NCI-H1436 treated with DMSO at 0.1 percent for 48 hours (cell line): ENCODE measurements at regions not wholly inside any gene's neighbourhood (a gene's known extent, or its start where the extent isn't known, plus 50 kb on each side); places are given as distances from the start of the nearest gene placed in this dataset.

ENCODE experiments used
- DNase-seq: peaks from one replicate; lab custom pipeline; 2025; lab: John Stamatoyannopoulos, UW

GRCh38 chr2:163836167-163836566 lies 100.4 kb upstream of the FIGN start:
- DNase-seq = no peak

GRCh38 chr2:163834841-163835240 lies 99.0 kb upstream of the FIGN start:
- DNase-seq = no peak

GRCh38 chr2:163834221-163834620 lies 98.4 kb upstream of the FIGN start:
- no peak for DNase-seq

GRCh38 chr2:163828771-163829170 lies 93.0 kb upstream of the FIGN start:
- DNase-seq = no peak

GRCh38 chr2:163822033-163822432 lies 86.2 kb upstream of the FIGN start:
- DNase-seq = no peak

- DNase-seq = no peak
Observed at GRCh38 chr2:163812926-163813520, 77.2 kb upstream of the FIGN start.

GRCh38 chr2:163808406-163808805 lies 72.6 kb upstream of the FIGN start:
- DNase-seq = no peak

GRCh38 chr2:163802284-163802683 lies 66.5 kb upstream of the FIGN start:
- no peak for DNase-seq

GRCh38 chr2:163801486-163801885 lies 65.7 kb upstream of the FIGN start:
- no peak for DNase-seq

GRCh38 chr2:163800951-163801381 lies 65.2 kb upstream of the FIGN start:
- DNase-seq = no peak

- DNase-seq = no peak
Observed at GRCh38 chr2:163799807-163800206, 64.0 kb upstream of the FIGN start.

GRCh38 chr2:163794635-163795034 lies 58.8 kb upstream of the FIGN start:
- DNase-seq = no peak
